Activated T-helper 2 cell treated with anti-CD3 and anti-CD28 coated beads, Interferon-gamma antibody, Interleukin-2, Interleukin-4, amounts not matched to agents 10 μg/mL and 5 μg/mL and 100 μg/mL, durations not matched to agents 14 hours and 24 hours and 36 hours (primary cell): ENCODE measurements at regions not wholly inside any gene's neighbourhood (a gene's known extent, or its start where the extent isn't known, plus 50 kb on each side); places are given as distances from the start of the nearest gene placed in this dataset.

Experiments used
- DNase-seq: peaks from one replicate; pipeline ENCODE4 v3.0.0; 2021; ENCODE audit warnings: low spot score
- H3K27ac Mint-ChIP-seq: one replicate; pipeline ENCODE4 v1.8.0; 2021; ENCODE audit warnings: mixed read lengths
- H3K27me3 Mint-ChIP-seq: one replicate; pipeline ENCODE4 v1.8.0; 2021; ENCODE audit warnings: low read depth, mixed read lengths
- H3K36me3 Mint-ChIP-seq: one replicate; pipeline ENCODE4 v1.8.0; 2021; ENCODE audit warnings: low read depth, mixed read lengths
- H3K4me1 Mint-ChIP-seq: one replicate; pipeline ENCODE4 v1.8.0; 2021; ENCODE audit warnings: low read depth, mixed read lengths
- H3K4me3 Mint-ChIP-seq: one replicate; pipeline ENCODE4 v1.8.0; 2021; ENCODE audit warnings: low read depth, mild to moderate bottlenecking, moderate library complexity, mixed read lengths
- H3K9me3 Mint-ChIP-seq: one replicate; pipeline ENCODE4 v1.8.0; 2021; ENCODE audit warnings: mixed read lengths
- intact Hi-C: fragments of 100-400 bp; cut with micrococcal nuclease; formaldehyde crosslinking; loops from one replicate; pipeline ENCODE4 v1.15.1; 2023

DNA sequence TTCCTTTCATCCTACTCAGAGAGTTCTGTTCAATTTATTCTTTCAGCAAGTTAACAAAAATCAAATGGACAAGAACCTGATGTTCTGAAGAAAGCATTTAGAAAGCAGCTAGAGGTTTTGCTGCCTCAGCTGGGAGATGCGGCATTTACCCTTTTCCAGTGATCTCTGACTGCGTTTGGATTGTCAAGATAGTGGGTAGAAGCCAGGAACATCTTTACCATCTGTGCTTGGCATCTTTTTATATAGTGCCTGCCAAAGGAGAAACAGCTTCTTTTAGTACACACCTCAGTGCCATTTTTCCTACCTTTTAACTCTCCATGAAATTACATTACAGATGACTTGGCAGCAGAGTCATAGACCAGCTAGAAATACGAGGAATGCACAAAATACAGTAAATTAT, 680.8 kb downstream of the SLITRK1 start:
- Mint-ChIP-seq H3K36me3 (no peaks in the 10 kb centered on the region), H3K27ac (no peak overlapping the region), H3K4me3 (no peak overlapping the region), H3K27me3 (no peaks in the 10 kb centered on the region), H3K4me1 (no peaks in the 10 kb centered on the region), H3K9me3 (peaks cover 26% of the 10 kb centered on the region)
- intact Hi-C loops = no loop called here
- DNase-seq = no peak

DNA sequence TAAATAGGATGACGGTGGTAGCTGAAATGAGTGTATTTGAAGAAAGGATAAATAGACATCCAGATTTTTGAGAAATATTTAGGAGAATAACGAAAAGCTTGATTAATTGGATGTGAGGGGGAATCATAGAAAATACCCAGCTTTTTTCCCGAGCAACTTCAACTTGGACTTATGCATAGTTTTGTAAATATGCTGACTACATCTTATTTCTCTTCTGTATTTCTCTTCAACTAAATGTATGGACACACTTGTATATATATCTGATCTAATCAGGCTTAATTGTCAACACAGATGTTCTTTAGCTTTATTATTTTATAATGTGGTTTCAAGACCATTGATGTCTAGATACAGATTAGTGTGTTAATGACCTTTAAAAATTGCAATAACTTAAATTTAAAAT, 685.0 kb downstream of the SLITRK1 start:
- no peaks in the 10 kb centered on the region for H3K36me3 Mint-ChIP-seq
- DNase-seq = no peak

DNA sequence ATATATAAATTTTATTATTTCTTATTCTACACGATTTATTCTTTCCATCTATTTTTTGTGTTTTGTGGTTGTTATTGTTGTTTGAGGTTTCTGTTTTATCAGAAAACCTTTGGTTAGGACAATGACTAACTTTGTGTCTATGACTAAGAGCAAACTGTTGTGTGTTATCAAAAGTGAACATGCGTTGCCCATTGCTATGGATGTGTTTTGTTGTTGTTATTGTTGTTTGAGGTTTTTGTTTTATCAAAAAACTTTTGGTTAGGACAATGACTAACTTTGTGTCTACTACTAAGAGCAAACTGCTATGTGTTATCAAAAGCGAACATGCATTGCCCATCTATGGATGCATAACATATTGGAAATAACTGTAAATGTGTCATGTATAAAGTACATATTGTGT, 692.3 kb downstream of the SLITRK1 start:
- no peak for DNase-seq
- intact Hi-C loops = no loop called here
- Mint-ChIP-seq H3K4me3 (no peak overlapping the region), H3K9me3 (peaks cover 38% of the 10 kb centered on the region), H3K4me1 (no peaks in the 10 kb centered on the region), H3K36me3 (no peaks in the 10 kb centered on the region), H3K27ac (no peak overlapping the region), H3K27me3 (no peaks in the 10 kb centered on the region)

More for the DNA sequence above, 685.0 kb downstream of the SLITRK1 start:
- Mint-ChIP-seq H3K9me3 (peaks cover 15% of the 10 kb centered on the region), H3K4me3 (no peak overlapping the region), H3K27me3 (no peaks in the 10 kb centered on the region), H3K4me1 (no peaks in the 10 kb centered on the region), H3K27ac (no peak overlapping the region)
- intact Hi-C loops = no loop called here

DNA sequence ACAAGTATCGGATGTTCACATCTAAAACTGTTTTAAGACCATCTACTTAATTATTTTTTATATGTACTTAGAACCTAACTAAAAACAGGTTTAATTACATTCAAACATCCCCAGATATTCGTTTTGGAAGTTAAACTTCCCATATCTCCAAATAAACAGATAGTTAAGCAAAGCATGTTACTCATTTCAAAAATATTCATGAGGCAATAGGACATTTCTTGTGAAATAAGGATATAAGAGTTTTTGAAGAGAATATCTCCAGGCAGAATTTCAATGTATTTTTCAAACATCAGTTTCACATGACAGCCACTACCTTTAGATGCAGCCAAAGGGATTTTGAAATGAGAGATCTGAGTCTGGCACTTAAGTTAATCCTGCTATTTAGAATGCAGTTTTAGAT, 697.5 kb downstream of the SLITRK1 start:
- intact Hi-C loops = no loop called here
- Mint-ChIP-seq H3K27me3 (no peaks in the 10 kb centered on the region), H3K4me1 (no peaks in the 10 kb centered on the region), H3K36me3 (no peaks in the 10 kb centered on the region), H3K9me3 (peaks cover 26% of the 10 kb centered on the region), H3K27ac (no peak overlapping the region), H3K4me3 (no peak overlapping the region)
- DNase-seq = no peak

DNA sequence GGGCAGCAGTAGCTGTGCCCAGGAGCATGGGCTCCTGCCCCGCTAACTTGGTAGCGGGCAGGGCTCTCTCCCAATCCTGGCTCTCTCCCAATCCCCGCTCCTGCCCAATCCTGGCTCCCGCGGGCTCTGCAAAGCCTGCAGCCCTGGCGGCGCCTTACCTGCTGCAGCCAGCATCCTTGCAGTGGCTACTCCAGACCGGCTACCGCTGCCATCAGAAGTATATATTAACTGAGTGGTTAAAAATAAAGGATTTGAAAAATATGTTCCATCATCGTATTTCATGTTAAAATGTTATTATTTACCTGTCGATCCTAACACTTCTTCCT, 698.2 kb downstream of the SLITRK1 start:
- Mint-ChIP-seq H3K36me3 (no peaks in the 10 kb centered on the region), H3K4me1 (no peaks in the 10 kb centered on the region), H3K4me3 (no peak overlapping the region), H3K9me3 (peaks cover 20% of the 10 kb centered on the region), H3K27ac (no peak overlapping the region), H3K27me3 (no peaks in the 10 kb centered on the region)
- intact Hi-C loops = no loop called here
- DNase-seq = no peak

DNA sequence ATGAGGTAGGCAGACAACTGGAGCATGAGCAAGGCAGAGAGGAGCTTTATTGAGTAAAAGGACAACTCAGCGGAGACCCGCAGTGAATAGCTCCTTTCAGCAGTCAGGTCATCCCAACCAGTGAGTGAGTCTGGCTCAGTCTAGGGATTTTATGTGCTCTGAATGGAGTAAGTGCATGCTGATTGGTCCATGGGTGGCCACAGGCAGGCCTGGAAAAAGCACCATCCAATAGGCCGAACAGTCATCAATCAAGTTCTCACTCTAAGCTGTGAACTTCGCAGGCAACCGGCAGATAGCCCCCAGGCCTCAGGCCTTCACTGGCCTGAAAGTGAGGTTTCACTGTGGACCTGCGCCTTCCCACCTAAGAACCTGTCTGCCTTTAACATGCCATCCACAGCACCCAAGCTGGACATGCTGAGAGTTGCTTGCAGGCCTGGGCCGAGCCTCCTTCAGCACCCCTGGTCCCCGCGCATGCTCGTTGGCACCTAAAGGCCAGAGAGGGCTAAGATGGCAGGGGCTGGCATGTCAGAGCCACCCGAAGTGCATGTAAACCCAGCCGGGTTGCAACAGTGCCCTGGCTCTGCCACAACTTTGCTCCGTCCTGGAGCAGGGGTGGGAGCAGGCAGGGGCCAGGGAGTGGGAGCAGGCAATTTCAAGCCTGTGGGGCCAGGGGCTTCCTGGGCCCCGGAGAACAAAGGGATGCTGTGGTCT, 698.7 kb downstream of the SLITRK1 start:
- no peaks in the 10 kb centered on the region for H3K36me3 Mint-ChIP-seq
- H3K4me3 Mint-ChIP-seq = no peak overlapping the region
- no peaks in the 10 kb centered on the region for H3K27me3 Mint-ChIP-seq
- no peaks in the 10 kb centered on the region for H3K4me1 Mint-ChIP-seq
- H3K27ac Mint-ChIP-seq = no peak overlapping the region
- no peak for DNase-seq
- H3K9me3 Mint-ChIP-seq = peaks cover 18% of the 10 kb centered on the region
- intact Hi-C loops = no loop called here

DNA sequence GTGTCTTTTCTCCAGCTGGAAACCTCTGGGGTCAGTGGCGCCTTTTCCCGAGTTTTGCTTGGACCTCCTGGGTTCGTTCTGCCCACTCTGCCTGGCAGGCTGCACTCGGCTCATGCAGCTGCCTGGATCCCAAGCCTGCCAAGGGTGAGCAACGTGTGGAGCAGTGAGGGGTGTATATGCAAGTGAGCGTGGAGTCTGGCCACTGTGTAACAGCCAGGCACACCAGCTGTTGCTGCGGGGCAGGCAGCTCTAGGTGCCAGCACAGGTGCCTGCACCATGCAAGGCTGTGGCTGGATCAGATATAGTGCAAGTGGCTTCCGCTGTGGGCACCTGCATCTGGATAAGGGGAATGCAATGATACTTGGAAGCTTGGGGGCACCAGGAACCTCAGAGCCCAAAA, 699.4 kb downstream of the SLITRK1 start:
- DNase-seq = no peak
- H3K27ac Mint-ChIP-seq = no peak overlapping the region
- intact Hi-C loops = no loop called here
- no peak overlapping the region for H3K4me3 Mint-ChIP-seq
- H3K9me3 Mint-ChIP-seq = peaks cover 15% of the 10 kb centered on the region
- H3K4me1 Mint-ChIP-seq = no peaks in the 10 kb centered on the region
- H3K36me3 Mint-ChIP-seq = no peaks in the 10 kb centered on the region
- H3K27me3 Mint-ChIP-seq = no peaks in the 10 kb centered on the region

DNA sequence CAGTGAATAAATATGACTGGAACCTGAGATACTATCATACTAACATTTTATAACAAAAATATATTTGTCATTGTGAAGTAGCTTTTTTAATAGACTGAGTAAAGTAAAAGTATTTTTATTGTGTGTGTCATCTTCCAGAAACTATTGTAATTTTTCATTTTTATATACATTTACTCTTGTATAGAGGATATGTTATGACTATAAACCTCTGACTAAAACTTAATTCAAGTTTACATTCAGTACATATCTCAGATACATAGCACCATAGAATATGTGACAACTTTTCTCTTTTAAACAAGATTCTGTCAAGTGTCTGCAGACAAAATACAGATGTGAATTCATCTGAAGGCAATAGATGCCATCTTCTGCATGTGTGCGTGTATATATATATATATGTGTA, 704.3 kb downstream of the SLITRK1 start:
- Mint-ChIP-seq H3K27ac (no peak overlapping the region), H3K4me3 (no peak overlapping the region), H3K27me3 (no peaks in the 10 kb centered on the region), H3K36me3 (no peaks in the 10 kb centered on the region), H3K9me3 (peaks cover 13% of the 10 kb centered on the region), H3K4me1 (no peaks in the 10 kb centered on the region)
- intact Hi-C loops = no loop called here
- no peak for DNase-seq

DNA sequence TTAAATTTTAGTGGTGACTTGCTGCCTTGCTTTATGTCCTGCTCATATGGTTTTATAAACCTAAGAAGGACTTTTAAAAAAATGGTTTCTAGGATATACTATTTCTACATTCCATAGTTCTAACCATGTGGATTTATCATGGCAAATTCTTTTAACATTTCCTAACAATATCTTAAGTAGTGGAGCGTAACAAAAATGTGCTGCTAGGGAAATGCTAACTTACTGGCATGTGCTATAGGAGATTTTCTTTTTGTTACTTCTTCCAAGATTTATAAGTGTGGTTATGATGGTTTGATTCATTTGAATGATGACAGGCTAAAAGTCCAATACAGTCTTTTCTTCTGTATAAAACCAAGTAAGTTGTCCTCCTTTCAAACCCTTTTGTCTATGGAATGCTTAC, 713.7 kb downstream of the SLITRK1 start:
- DNase-seq = no peak
- intact Hi-C loops = no loop called here
- Mint-ChIP-seq H3K4me3 (no peak overlapping the region), H3K9me3 (peaks cover 16% of the 10 kb centered on the region), H3K36me3 (no peaks in the 10 kb centered on the region), H3K27ac (no peak overlapping the region), H3K4me1 (no peaks in the 10 kb centered on the region), H3K27me3 (no peaks in the 10 kb centered on the region)

DNA sequence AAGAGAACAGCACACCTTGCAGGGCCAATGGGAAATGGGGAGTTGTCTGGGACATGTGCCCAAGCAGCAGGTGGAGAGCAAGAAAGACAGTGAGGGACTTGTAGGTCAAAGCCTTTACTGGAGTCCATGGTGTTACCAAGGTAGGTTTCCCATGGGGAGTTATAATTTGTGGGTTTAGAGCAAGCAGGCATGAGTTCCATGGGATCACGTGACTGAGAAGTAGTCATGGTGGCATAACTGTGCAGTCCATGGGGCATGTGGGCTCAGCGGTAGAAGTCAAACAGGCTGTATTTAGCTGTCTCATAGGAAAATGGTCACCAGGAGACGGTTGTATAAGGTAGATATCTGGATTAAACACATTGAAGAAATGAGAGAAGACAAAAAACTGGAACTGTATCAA, 715.1 kb downstream of the SLITRK1 start:
- Mint-ChIP-seq H3K27ac (no peak overlapping the region), H3K36me3 (no peaks in the 10 kb centered on the region), H3K9me3 (peaks cover 5% of the 10 kb centered on the region), H3K27me3 (no peaks in the 10 kb centered on the region), H3K4me3 (no peak overlapping the region), H3K4me1 (no peaks in the 10 kb centered on the region)
- intact Hi-C loops = no loop called here
- DNase-seq = no peak

DNA sequence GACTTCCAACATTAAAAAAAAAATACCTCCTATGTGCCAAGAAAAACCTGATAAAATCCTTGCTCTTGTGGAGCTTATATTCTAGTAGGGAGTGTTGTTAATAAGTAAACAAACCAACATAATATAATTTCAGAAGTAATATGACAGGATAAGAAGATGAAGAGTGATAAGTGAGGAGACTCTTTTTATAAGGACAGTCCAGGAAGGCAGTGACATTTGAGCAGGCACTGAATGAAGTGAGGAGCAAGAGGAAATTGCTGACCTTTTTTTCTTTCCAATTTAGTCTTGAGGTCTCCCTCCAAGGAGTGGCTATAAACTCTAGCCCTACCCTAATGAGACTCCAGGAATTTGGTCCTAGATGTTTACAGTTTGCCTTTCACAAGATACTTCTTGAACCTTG, 715.7 kb downstream of the SLITRK1 start:
- Mint-ChIP-seq H3K9me3 (peaks cover 4% of the 10 kb centered on the region), H3K4me1 (no peaks in the 10 kb centered on the region), H3K36me3 (no peaks in the 10 kb centered on the region), H3K27ac (no peak overlapping the region), H3K27me3 (no peaks in the 10 kb centered on the region), H3K4me3 (no peak overlapping the region)
- no peak for DNase-seq
- intact Hi-C loops = no loop called here

DNA sequence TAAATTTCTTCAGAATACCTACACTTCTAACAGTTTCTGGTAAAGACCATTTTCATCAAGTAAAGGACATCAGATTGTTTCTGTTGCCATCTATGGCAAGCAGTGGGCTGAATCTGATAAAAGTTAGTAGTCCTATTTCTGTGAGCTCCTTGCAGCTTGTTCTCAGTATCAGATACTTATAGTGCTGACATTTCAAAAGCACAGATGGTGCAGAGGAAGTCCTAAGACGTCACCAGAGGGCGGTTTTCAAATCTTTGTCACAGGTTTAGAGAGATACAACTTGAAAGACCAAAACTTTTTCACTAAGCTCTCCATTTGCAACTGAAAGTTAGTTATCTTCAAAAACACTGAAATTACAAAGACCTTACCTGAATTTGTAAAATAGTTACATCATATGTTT, 719.8 kb downstream of the SLITRK1 start:
- no peaks in the 10 kb centered on the region for H3K4me1 Mint-ChIP-seq
- H3K27me3 Mint-ChIP-seq = no peaks in the 10 kb centered on the region
- no peak for DNase-seq
- intact Hi-C loops = no loop called here
- no peak overlapping the region for H3K27ac Mint-ChIP-seq
- no peak overlapping the region for H3K4me3 Mint-ChIP-seq
- H3K36me3 Mint-ChIP-seq = no peaks in the 10 kb centered on the region
- no peaks in the 10 kb centered on the region for H3K9me3 Mint-ChIP-seq

DNA sequence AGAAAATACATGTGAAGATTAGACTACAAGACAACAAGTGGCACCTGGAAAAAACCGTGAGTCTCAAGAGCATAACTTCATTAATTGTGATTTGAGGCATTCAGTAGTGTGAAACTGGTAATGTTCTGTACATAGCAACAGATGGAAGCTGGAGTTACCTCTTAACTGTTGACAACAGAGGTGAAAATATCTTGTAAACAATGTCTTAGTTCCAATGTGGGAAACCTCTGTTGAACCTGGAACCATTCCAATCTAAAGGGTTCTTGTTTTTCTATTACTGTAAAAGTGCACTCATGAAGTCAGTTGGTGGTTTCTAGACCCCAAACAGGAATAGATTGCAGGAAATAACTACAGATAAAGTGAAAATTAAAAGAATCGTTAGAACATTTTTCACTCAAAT, 728.4 kb downstream of the SLITRK1 start:
- Mint-ChIP-seq H3K36me3 (no peaks in the 10 kb centered on the region), H3K27me3 (no peaks in the 10 kb centered on the region), H3K9me3 (peaks cover 27% of the 10 kb centered on the region), H3K4me1 (no peaks in the 10 kb centered on the region), H3K27ac (no peak overlapping the region), H3K4me3 (no peak overlapping the region)
- intact Hi-C loops = no loop called here
- DNase-seq = no peak

DNA sequence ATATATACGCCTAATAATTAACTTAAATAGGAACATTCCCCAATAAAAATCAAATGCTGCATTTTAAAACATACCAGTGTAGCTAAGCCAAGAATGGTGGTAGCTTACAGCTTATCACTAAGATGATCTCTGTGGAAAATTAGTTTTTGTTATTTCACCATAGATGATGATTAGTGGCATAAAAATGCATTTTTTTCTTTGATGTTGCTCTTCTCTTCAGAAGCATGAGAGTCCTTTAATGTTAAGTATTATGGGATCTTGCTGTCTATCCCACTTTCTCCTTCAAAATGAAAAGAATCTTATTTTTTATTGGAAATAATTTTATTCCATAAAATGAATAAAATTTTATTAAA, 731.0 kb downstream of the SLITRK1 start:
- intact Hi-C loops = no loop called here
- Mint-ChIP-seq H3K27ac (no peak overlapping the region), H3K9me3 (peaks cover 35% of the 10 kb centered on the region), H3K4me3 (no peak overlapping the region), H3K27me3 (no peaks in the 10 kb centered on the region), H3K36me3 (no peaks in the 10 kb centered on the region), H3K4me1 (no peaks in the 10 kb centered on the region)
- DNase-seq = no peak
